ENCODE measurements at regions not wholly inside any gene's neighbourhood (a gene's known extent, or its start where the extent isn't known, plus 50 kb on each side); places are given as distances from the start of the nearest gene placed in this dataset.

GRCh38 chr7:46318276-46318675, 397.2 kb upstream of the IGFBP3 start:
- H3K27ac ChIP-seq (ENCODE audit: low read length) = no peak overlapping the region
- no peaks in the 10 kb centered on the region for H3K36me3 ChIP-seq (ENCODE audit: control insufficient read depth in 2 of 2, insufficient read depth in 2 of 2, low read length in 2 of 2)
- no peaks in the 10 kb centered on the region for H3K27me3 ChIP-seq (ENCODE audit: control insufficient read depth in 1 of 2, insufficient read depth in 2 of 2, low read length in 2 of 2)
- H3K9me3 ChIP-seq (ENCODE audit: control insufficient read depth in 2 of 2, low read length in 2 of 2) = no peaks in the 10 kb centered on the region
- no peaks in the 10 kb centered on the region for H3K4me1 ChIP-seq (ENCODE audit: control insufficient read depth, insufficient read depth, low read length)
- no peak overlapping the region for H3K4me3 ChIP-seq (ENCODE audit: low read length in 2 of 2)
- H3K9ac ChIP-seq (ENCODE audit: low read length in 2 of 2) = no peak overlapping the region

GRCh38 chr7:46317256-46317655, 396.2 kb upstream of the IGFBP3 start:
- no peak overlapping the region for H3K27ac ChIP-seq (ENCODE audit: low read length)
- no peaks in the 10 kb centered on the region for H3K27me3 ChIP-seq (ENCODE audit: control insufficient read depth in 1 of 2, insufficient read depth in 2 of 2, low read length in 2 of 2)
- H3K4me1 ChIP-seq (ENCODE audit: control insufficient read depth, insufficient read depth, low read length) = no peaks in the 10 kb centered on the region
- no peaks in the 10 kb centered on the region for H3K36me3 ChIP-seq (ENCODE audit: control insufficient read depth in 2 of 2, insufficient read depth in 2 of 2, low read length in 2 of 2)
- H3K9me3 ChIP-seq (ENCODE audit: control insufficient read depth in 2 of 2, low read length in 2 of 2) = no peaks in the 10 kb centered on the region
- no peak overlapping the region for H3K4me3 ChIP-seq (ENCODE audit: low read length in 2 of 2)
- no peak overlapping the region for H3K9ac ChIP-seq (ENCODE audit: low read length in 2 of 2)

GRCh38 chr7:46315891-46316290, 394.8 kb upstream of the IGFBP3 start:
- Histone ChIP-seq H3K4me1 (ENCODE audit: control insufficient read depth, insufficient read depth, low read length) (no peaks in the 10 kb centered on the region), H3K9ac (ENCODE audit: low read length in 2 of 2) (no peak overlapping the region), H3K27ac (ENCODE audit: low read length) (no peak overlapping the region), H3K9me3 (ENCODE audit: control insufficient read depth in 2 of 2, low read length in 2 of 2) (no peaks in the 10 kb centered on the region), H3K27me3 (ENCODE audit: control insufficient read depth in 1 of 2, insufficient read depth in 2 of 2, low read length in 2 of 2) (no peaks in the 10 kb centered on the region), H3K36me3 (ENCODE audit: control insufficient read depth in 2 of 2, insufficient read depth in 2 of 2, low read length in 2 of 2) (no peaks in the 10 kb centered on the region), H3K4me3 (ENCODE audit: low read length in 2 of 2) (no peak overlapping the region)

- Histone ChIP-seq H3K9ac (ENCODE audit: low read length in 2 of 2) (no peak overlapping the region), H3K27ac (ENCODE audit: low read length) (no peak overlapping the region), H3K4me3 (ENCODE audit: low read length in 2 of 2) (no peak overlapping the region), H3K4me1 (ENCODE audit: control insufficient read depth, insufficient read depth, low read length) (no peaks in the 10 kb centered on the region), H3K36me3 (ENCODE audit: control insufficient read depth in 2 of 2, insufficient read depth in 2 of 2, low read length in 2 of 2) (no peaks in the 10 kb centered on the region), H3K9me3 (ENCODE audit: control insufficient read depth in 2 of 2, low read length in 2 of 2) (no peaks in the 10 kb centered on the region), H3K27me3 (ENCODE audit: control insufficient read depth in 1 of 2, insufficient read depth in 2 of 2, low read length in 2 of 2) (no peaks in the 10 kb centered on the region)
Observed at GRCh38 chr7:46301677-46302076, 380.6 kb upstream of the IGFBP3 start.

- H3K27ac ChIP-seq (ENCODE audit: low read length) = no peak overlapping the region
- no peaks in the 10 kb centered on the region for H3K9me3 ChIP-seq (ENCODE audit: control insufficient read depth in 2 of 2, low read length in 2 of 2)
- no peaks in the 10 kb centered on the region for H3K36me3 ChIP-seq (ENCODE audit: control insufficient read depth in 2 of 2, insufficient read depth in 2 of 2, low read length in 2 of 2)
- no peak overlapping the region for H3K4me3 ChIP-seq (ENCODE audit: low read length in 2 of 2)
- no peaks in the 10 kb centered on the region for H3K27me3 ChIP-seq (ENCODE audit: control insufficient read depth in 1 of 2, insufficient read depth in 2 of 2, low read length in 2 of 2)
- H3K9ac ChIP-seq (ENCODE audit: low read length in 2 of 2) = no peak overlapping the region
- no peaks in the 10 kb centered on the region for H3K4me1 ChIP-seq (ENCODE audit: control insufficient read depth, insufficient read depth, low read length)
Observed at GRCh38 chr7:46297515-46297914, 376.4 kb upstream of the IGFBP3 start.

- no peaks in the 10 kb centered on the region for H3K27me3 ChIP-seq (ENCODE audit: control insufficient read depth in 1 of 2, insufficient read depth in 2 of 2, low read length in 2 of 2)
- no peak overlapping the region for H3K9ac ChIP-seq (ENCODE audit: low read length in 2 of 2)
- no peaks in the 10 kb centered on the region for H3K9me3 ChIP-seq (ENCODE audit: control insufficient read depth in 2 of 2, low read length in 2 of 2)
- no peak overlapping the region for H3K4me3 ChIP-seq (ENCODE audit: low read length in 2 of 2)
- no peak overlapping the region for H3K27ac ChIP-seq (ENCODE audit: low read length)
- no peaks in the 10 kb centered on the region for H3K4me1 ChIP-seq (ENCODE audit: control insufficient read depth, insufficient read depth, low read length)
- no peaks in the 10 kb centered on the region for H3K36me3 ChIP-seq (ENCODE audit: control insufficient read depth in 2 of 2, insufficient read depth in 2 of 2, low read length in 2 of 2)
Observed at GRCh38 chr7:46296526-46296925, 375.5 kb upstream of the IGFBP3 start.

GRCh38 chr7:46294381-46294780, 373.3 kb upstream of the IGFBP3 start:
- H3K4me1 ChIP-seq (ENCODE audit: control insufficient read depth, insufficient read depth, low read length) = no peaks in the 10 kb centered on the region
- no peaks in the 10 kb centered on the region for H3K27me3 ChIP-seq (ENCODE audit: control insufficient read depth in 1 of 2, insufficient read depth in 2 of 2, low read length in 2 of 2)
- H3K36me3 ChIP-seq (ENCODE audit: control insufficient read depth in 2 of 2, insufficient read depth in 2 of 2, low read length in 2 of 2) = no peaks in the 10 kb centered on the region
- H3K9me3 ChIP-seq (ENCODE audit: control insufficient read depth in 2 of 2, low read length in 2 of 2) = no peaks in the 10 kb centered on the region
- no peak overlapping the region for H3K27ac ChIP-seq (ENCODE audit: low read length)
- H3K9ac ChIP-seq (ENCODE audit: low read length in 2 of 2) = no peak overlapping the region
- H3K4me3 ChIP-seq (ENCODE audit: low read length in 2 of 2) = no peak overlapping the region

GRCh38 chr7:46292741-46293140, 371.7 kb upstream of the IGFBP3 start:
- no peak overlapping the region for H3K4me3 ChIP-seq (ENCODE audit: low read length in 2 of 2)
- H3K27ac ChIP-seq (ENCODE audit: low read length) = no peak overlapping the region
- H3K9ac ChIP-seq (ENCODE audit: low read length in 2 of 2) = no peak overlapping the region
- no peaks in the 10 kb centered on the region for H3K36me3 ChIP-seq (ENCODE audit: control insufficient read depth in 2 of 2, insufficient read depth in 2 of 2, low read length in 2 of 2)
- H3K9me3 ChIP-seq (ENCODE audit: control insufficient read depth in 2 of 2, low read length in 2 of 2) = no peaks in the 10 kb centered on the region
- no peaks in the 10 kb centered on the region for H3K27me3 ChIP-seq (ENCODE audit: control insufficient read depth in 1 of 2, insufficient read depth in 2 of 2, low read length in 2 of 2)
- no peaks in the 10 kb centered on the region for H3K4me1 ChIP-seq (ENCODE audit: control insufficient read depth, insufficient read depth, low read length)

GRCh38 chr7:46291601-46292150, 370.6 kb upstream of the IGFBP3 start:
- Histone ChIP-seq H3K4me3 (ENCODE audit: low read length in 2 of 2) (no peak overlapping the region), H3K27ac (ENCODE audit: low read length) (no peak overlapping the region), H3K9me3 (ENCODE audit: control insufficient read depth in 2 of 2, low read length in 2 of 2) (no peaks in the 10 kb centered on the region), H3K9ac (ENCODE audit: low read length in 2 of 2) (no peak overlapping the region), H3K27me3 (ENCODE audit: control insufficient read depth in 1 of 2, insufficient read depth in 2 of 2, low read length in 2 of 2) (no peaks in the 10 kb centered on the region), H3K36me3 (ENCODE audit: control insufficient read depth in 2 of 2, insufficient read depth in 2 of 2, low read length in 2 of 2) (no peaks in the 10 kb centered on the region), H3K4me1 (ENCODE audit: control insufficient read depth, insufficient read depth, low read length) (no peaks in the 10 kb centered on the region)

- Histone ChIP-seq H3K9me3 (ENCODE audit: control insufficient read depth in 2 of 2, low read length in 2 of 2) (no peaks in the 10 kb centered on the region), H3K4me3 (ENCODE audit: low read length in 2 of 2) (no peak overlapping the region), H3K27me3 (ENCODE audit: control insufficient read depth in 1 of 2, insufficient read depth in 2 of 2, low read length in 2 of 2) (no peaks in the 10 kb centered on the region), H3K9ac (ENCODE audit: low read length in 2 of 2) (no peak overlapping the region), H3K36me3 (ENCODE audit: control insufficient read depth in 2 of 2, insufficient read depth in 2 of 2, low read length in 2 of 2) (no peaks in the 10 kb centered on the region), H3K27ac (ENCODE audit: low read length) (no peak overlapping the region), H3K4me1 (ENCODE audit: control insufficient read depth, insufficient read depth, low read length) (no peaks in the 10 kb centered on the region)
Observed at GRCh38 chr7:46291050-46291438, 370.0 kb upstream of the IGFBP3 start.

- Histone ChIP-seq H3K27ac (ENCODE audit: low read length) (no peak overlapping the region), H3K9me3 (ENCODE audit: control insufficient read depth in 2 of 2, low read length in 2 of 2) (no peaks in the 10 kb centered on the region), H3K4me3 (ENCODE audit: low read length in 2 of 2) (no peak overlapping the region), H3K36me3 (ENCODE audit: control insufficient read depth in 2 of 2, insufficient read depth in 2 of 2, low read length in 2 of 2) (no peaks in the 10 kb centered on the region), H3K27me3 (ENCODE audit: control insufficient read depth in 1 of 2, insufficient read depth in 2 of 2, low read length in 2 of 2) (no peaks in the 10 kb centered on the region), H3K9ac (ENCODE audit: low read length in 2 of 2) (no peak overlapping the region), H3K4me1 (ENCODE audit: control insufficient read depth, insufficient read depth, low read length) (no peaks in the 10 kb centered on the region)
Observed at GRCh38 chr7:46290374-46291049, 369.4 kb upstream of the IGFBP3 start.
